ENCODE measurements at regions not wholly inside any gene's neighbourhood (a gene's known extent, or its start where the extent isn't known, plus 50 kb on each side); places are given as distances from the start of the nearest gene placed in this dataset.

DNA sequence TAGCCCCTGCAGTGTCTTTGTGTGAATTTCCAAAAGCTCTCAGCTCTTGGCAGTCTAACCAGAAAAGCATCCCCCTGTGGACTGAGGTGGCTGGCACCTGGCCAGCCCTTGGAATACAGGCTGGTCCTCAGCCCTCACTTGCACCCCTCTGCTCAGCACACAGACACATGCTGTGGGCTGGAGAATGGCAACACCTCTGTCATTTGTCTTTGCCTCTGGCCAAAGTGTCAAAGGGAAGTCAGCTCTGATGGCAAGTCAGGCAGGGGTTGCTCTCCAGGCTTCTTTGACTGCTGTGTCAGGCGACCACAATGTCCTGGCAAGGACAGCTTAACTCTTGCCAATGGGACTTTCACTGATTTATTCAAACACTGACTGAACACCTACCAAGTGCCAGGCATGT lies 724.8 kb downstream of the INHBA start:
- TF ChIP-seq, protein P1, sequence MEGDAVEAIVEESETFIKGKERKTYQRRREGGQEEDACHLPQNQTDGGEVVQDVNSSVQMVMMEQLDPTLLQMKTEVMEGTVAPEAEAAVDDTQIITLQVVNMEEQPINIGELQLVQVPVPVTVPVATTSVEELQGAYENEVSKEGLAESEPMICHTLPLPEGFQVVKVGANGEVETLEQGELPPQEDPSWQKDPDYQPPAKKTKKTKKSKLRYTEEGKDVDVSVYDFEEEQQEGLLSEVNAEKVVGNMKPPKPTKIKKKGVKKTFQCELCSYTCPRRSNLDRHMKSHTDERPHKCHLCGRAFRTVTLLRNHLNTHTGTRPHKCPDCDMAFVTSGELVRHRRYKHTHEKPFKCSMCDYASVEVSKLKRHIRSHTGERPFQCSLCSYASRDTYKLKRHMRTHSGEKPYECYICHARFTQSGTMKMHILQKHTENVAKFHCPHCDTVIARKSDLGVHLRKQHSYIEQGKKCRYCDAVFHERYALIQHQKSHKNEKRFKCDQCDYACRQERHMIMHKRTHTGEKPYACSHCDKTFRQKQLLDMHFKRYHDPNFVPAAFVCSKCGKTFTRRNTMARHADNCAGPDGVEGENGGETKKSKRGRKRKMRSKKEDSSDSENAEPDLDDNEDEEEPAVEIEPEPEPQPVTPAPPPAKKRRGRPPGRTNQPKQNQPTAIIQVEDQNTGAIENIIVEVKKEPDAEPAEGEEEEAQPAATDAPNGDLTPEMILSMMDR (IDR thresholded peaks at IDR 0.05; ENCODE audit: unreplicated experiment), result no peak
- Mint-ChIP-seq H3K27me3 (ENCODE audit: unreplicated experiment) (no peaks in the 10 kb centered on the region), H3K4me1 (ENCODE audit: unreplicated experiment) (peaks cover 10% of the 10 kb centered on the region), H3K27ac (ENCODE audit: unreplicated experiment) (no peak overlapping the region), H3K9me3 (ENCODE audit: unreplicated experiment) (no peaks in the 10 kb centered on the region), H3K4me3 (ENCODE audit: unreplicated experiment) (no peak overlapping the region), H3K36me3 (ENCODE audit: low read depth, unreplicated experiment) (no peaks in the 10 kb centered on the region)
- no peak for DNase-seq (ENCODE audit: low spot score)

DNA sequence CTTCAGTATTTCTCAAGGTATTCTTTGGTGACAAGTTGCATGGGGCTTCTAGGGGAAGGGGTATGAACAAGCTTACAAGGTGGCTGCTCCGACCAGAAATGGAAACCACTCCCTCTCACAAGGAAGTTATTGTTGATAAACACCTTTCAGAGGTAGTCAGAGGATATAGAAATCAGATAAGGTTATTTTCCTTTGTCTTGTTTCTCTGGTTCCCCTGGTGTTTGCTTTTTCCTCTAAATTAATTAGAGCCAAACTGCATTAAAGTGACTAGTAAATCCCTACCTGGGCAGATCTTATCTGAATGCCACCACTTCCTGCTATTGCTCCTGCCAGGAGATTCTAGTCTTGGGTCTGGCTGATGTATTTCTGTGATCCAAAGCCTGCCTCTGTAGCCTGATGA lies 725.4 kb downstream of the INHBA start:
- H3K9me3 Mint-ChIP-seq (ENCODE audit: unreplicated experiment), result no peaks in the 10 kb centered on the region
- H3K4me1 Mint-ChIP-seq (ENCODE audit: unreplicated experiment), result peaks cover 10% of the 10 kb centered on the region
- H3K27me3 Mint-ChIP-seq (ENCODE audit: unreplicated experiment), result no peaks in the 10 kb centered on the region
- H3K27ac Mint-ChIP-seq (ENCODE audit: unreplicated experiment), result no peak overlapping the region
- DNase-seq (ENCODE audit: low spot score), result no peak
- H3K4me3 Mint-ChIP-seq (ENCODE audit: unreplicated experiment), result no peak overlapping the region
- no peaks in the 10 kb centered on the region for H3K36me3 Mint-ChIP-seq (ENCODE audit: low read depth, unreplicated experiment)
- TF ChIP-seq, protein P1 (IDR thresholded peaks at IDR 0.05; ENCODE audit: unreplicated experiment), result no peak

DNA sequence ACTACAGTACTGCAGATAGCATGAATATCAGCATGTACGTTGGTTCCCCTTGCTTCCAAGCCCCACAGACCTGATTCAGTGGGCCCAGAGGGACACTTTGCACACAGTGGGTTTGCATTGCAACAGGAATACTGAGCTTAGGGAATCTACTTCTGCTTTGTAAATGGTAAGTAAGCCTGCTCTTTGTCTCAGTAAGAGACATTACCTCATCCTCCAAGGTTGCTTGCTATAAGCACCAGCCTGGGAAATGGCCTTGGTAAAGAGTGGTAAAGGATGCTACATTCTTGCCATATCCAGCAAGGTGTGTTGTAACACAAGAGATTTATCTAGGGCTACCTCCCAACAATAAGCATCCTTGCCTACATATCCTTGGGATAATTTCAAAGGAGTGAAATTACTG lies 730.5 kb downstream of the INHBA start:
- H3K27ac Mint-ChIP-seq (ENCODE audit: unreplicated experiment), result no peak overlapping the region
- no peak for DNase-seq (ENCODE audit: low spot score)
- H3K36me3 Mint-ChIP-seq (ENCODE audit: low read depth, unreplicated experiment), result no peaks in the 10 kb centered on the region
- no peaks in the 10 kb centered on the region for H3K9me3 Mint-ChIP-seq (ENCODE audit: unreplicated experiment)
- peaks cover 3% of the 10 kb centered on the region for H3K27me3 Mint-ChIP-seq (ENCODE audit: unreplicated experiment)
- TF ChIP-seq, protein P1 (IDR thresholded peaks at IDR 0.05; ENCODE audit: unreplicated experiment), result no peak
- H3K4me1 Mint-ChIP-seq (ENCODE audit: unreplicated experiment), result peaks cover 5% of the 10 kb centered on the region
- no peak overlapping the region for H3K4me3 Mint-ChIP-seq (ENCODE audit: unreplicated experiment)

DNA sequence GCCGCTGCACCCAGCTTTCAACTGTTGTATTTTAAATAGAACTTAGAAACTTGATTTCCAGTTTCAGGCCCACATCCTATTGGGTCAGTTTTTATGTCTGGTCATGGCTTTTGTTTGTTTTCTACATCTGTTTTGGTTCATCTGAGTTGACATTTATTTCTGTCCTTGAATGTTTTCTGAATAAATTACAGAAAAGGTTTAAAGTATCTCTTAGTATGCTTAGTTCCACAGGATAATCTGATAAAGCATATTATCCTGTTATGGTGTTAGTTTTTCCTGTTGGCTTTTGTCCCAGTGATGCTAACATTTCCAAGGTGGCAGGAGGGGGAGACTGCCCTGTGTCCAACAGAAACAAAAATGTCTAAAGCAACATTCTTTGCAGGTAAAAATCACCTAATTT lies 733.2 kb downstream of the INHBA start:
- H3K36me3 Mint-ChIP-seq (ENCODE audit: low read depth, unreplicated experiment), result no peaks in the 10 kb centered on the region
- H3K4me1 Mint-ChIP-seq (ENCODE audit: unreplicated experiment), result peaks cover 5% of the 10 kb centered on the region
- H3K27ac Mint-ChIP-seq (ENCODE audit: unreplicated experiment), result no peak overlapping the region
- no peak for DNase-seq (ENCODE audit: low spot score)
- peaks cover 3% of the 10 kb centered on the region for H3K27me3 Mint-ChIP-seq (ENCODE audit: unreplicated experiment)
- H3K9me3 Mint-ChIP-seq (ENCODE audit: unreplicated experiment), result no peaks in the 10 kb centered on the region
- TF ChIP-seq, protein P1 (IDR thresholded peaks at IDR 0.05; ENCODE audit: unreplicated experiment), result no peak
- no peak overlapping the region for H3K4me3 Mint-ChIP-seq (ENCODE audit: unreplicated experiment)

DNA sequence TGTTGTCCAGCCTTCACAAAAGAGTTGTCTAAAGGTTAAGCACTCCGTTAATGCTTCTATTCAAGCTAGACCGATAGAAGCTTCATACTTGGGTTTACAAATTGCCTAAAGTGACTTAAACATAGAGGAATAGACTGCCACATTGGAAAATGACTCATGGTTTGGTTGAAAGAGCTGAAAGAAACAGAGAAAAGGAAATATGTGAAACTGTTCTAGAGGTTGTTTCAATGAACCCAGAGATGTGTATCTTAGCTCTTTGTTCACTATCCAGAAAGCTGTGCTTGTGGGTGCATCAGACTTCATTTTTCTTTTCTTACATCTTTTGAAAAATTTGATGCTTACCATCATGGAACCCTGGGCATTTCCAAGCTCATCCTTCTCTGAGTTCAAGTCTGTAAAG lies 736.2 kb downstream of the INHBA start:
- Mint-ChIP-seq H3K9me3 (ENCODE audit: unreplicated experiment) (no peaks in the 10 kb centered on the region), H3K27me3 (ENCODE audit: unreplicated experiment) (peaks cover 3% of the 10 kb centered on the region), H3K36me3 (ENCODE audit: low read depth, unreplicated experiment) (no peaks in the 10 kb centered on the region), H3K27ac (ENCODE audit: unreplicated experiment) (no peak overlapping the region), H3K4me3 (ENCODE audit: unreplicated experiment) (no peak overlapping the region), H3K4me1 (ENCODE audit: unreplicated experiment) (peaks cover 5% of the 10 kb centered on the region)
- TF ChIP-seq, protein P1 (IDR thresholded peaks at IDR 0.05; ENCODE audit: unreplicated experiment), result no peak
- DNase-seq (ENCODE audit: low spot score), result no peak
